SJSA1 (cell line): ENCODE measurements at regions not wholly inside any gene's neighbourhood (a gene's known extent, or its start where the extent isn't known, plus 50 kb on each side); places are given as distances from the start of the nearest gene placed in this dataset.
A peak's percentile ranks its signal among the peaks of the same experiment; 100 is the strongest.

ENCODE experiments used
- DNase-seq, 2 experiments: peaks; one replicate each; pipeline ENCODE4 v3.0.0-alpha.2; 2015 to 2020; ENCODE audit warnings: low spot score in 2 of 2, low read depth in 1 of 2
- H3K27ac ChIP-seq: fragments of 250-450 bp; sonication (Bioruptor Pico); 2 replicates; pipeline ENCODE4 v1.5.1; 2020; ENCODE audit warnings: mild to moderate bottlenecking, moderate library complexity
- H3K27me3 ChIP-seq: fragments of 250-450 bp; sonication (Bioruptor Pico); replicated peaks from 2 replicates; pipeline ENCODE4 v1.5.1; 2020; ENCODE audit warnings: mild to moderate bottlenecking, moderate library complexity
- H3K36me3 ChIP-seq: fragments of 250-450 bp; sonication (Bioruptor Pico); 2 replicates; pipeline ENCODE4 v1.5.1; 2020; ENCODE audit warnings: mild to moderate bottlenecking
- H3K4me1 ChIP-seq: fragments of 250-450 bp; sonication (Bioruptor Pico); replicated peaks from 2 replicates; pipeline ENCODE4 v1.6.1; 2021; ENCODE audit warnings: mild to moderate bottlenecking
- H3K4me3 ChIP-seq: fragments of 250-450 bp; sonication (Bioruptor Pico); 2 replicates; pipeline ENCODE4 v1.5.1; 2020; ENCODE audit warnings: mild to moderate bottlenecking
- H3K9me3 ChIP-seq: fragments of 250-450 bp; sonication (Bioruptor Pico); replicated peaks from 2 replicates; pipeline ENCODE4 v1.5.1; 2020; ENCODE audit warnings: mild to moderate bottlenecking

DNA sequence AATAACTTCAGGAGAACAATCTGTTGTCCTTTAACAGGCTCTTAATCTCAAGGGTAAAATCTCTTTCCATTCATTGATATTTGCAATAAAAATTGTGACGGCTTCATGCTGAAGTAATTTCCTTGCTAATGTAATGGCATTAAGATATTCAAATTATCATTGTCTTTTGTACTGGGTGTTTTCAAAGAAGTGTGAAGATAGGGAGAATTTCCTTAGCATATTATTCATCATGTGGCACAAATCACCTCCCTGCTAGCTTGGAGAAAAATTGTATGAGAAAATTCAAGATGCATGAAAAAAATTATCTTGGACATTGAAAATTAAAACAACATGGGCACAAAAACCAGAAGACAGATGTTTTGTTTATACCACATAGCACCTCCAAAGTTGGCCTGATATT is 63.6 kb upstream of the ARID2 start:
- Histone ChIP-seq H3K36me3 (no peaks in the 10 kb centered on the region), H3K27me3 (no peaks in the 10 kb centered on the region), H3K4me3 (no peak overlapping the region), H3K9me3 (no peaks in the 10 kb centered on the region), H3K4me1 (no peaks in the 10 kb centered on the region), H3K27ac (no peak overlapping the region)
- no peak for DNase-seq

DNA sequence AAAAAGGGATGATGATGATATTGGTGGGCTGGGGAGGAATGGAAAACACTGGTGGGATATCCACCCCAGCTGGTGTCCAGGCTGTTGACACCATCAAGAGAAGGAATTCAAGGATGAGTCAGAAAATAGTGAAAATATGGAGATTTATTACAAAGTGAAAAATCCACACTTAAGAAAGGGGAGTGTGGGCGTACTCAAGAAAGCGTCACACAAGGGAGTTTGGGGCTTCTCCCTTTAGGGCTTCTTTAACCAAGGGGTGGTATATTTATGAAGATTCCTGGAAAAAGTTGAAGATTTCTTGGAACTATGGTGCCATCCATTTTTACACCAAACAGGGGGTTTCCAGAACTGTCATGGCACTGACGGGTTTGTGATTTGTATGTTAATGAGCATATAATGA is 63.1 kb upstream of the ARID2 start:
- Histone ChIP-seq H3K36me3 (no peaks in the 10 kb centered on the region), H3K4me3 (no peak overlapping the region), H3K27me3 (no peaks in the 10 kb centered on the region), H3K27ac (no peak overlapping the region), H3K9me3 (no peaks in the 10 kb centered on the region), H3K4me1 (peaks cover 3% of the 10 kb centered on the region; the same call in 1 of the 2 replicates)
- no peak for DNase-seq

GRCh38 chr12:45666816-45667215 is 62.7 kb upstream of the ARID2 start:
- no peaks in the 10 kb centered on the region for H3K27me3 ChIP-seq
- H3K4me1 ChIP-seq = peaks cover 3% of the 10 kb centered on the region; the same call in 1 of the 2 replicates
- H3K36me3 ChIP-seq = no peaks in the 10 kb centered on the region
- H3K27ac ChIP-seq = no peak overlapping the region
- H3K4me3 ChIP-seq = no peak overlapping the region
- H3K9me3 ChIP-seq = no peaks in the 10 kb centered on the region
- DNase-seq = no peak

DNA sequence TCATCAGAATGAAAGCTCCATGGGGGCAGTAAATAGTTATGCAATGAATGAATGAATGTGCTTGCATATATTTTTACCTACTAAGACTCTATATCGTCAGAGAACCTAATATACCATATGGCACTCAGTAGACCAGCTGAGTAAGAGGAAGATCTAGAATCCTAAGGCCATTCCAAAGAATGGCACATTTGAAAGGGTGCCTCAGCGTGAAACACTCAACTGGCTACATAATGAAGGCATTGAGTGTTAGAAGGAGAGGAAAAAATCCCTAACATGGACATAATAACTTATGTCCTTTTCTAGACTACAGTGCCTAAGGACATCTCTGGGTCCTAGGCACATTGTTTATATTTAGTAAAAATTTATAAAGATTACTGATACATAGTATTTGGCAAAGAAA is 61.7 kb upstream of the ARID2 start:
- no peaks in the 10 kb centered on the region for H3K27me3 ChIP-seq
- no peaks in the 10 kb centered on the region for H3K9me3 ChIP-seq
- no peaks in the 10 kb centered on the region for H3K36me3 ChIP-seq
- peaks cover 3% of the 10 kb centered on the region; the same call in 1 of the 2 replicates for H3K4me1 ChIP-seq
- H3K27ac ChIP-seq = no peak overlapping the region
- no peak for DNase-seq
- H3K4me3 ChIP-seq = no peak overlapping the region

GRCh38 chr12:45668641-45669040 is 60.9 kb upstream of the ARID2 start:
- H3K36me3 ChIP-seq = no peaks in the 10 kb centered on the region
- peaks cover 3% of the 10 kb centered on the region; the same call in 1 of the 2 replicates for H3K4me1 ChIP-seq
- no peak overlapping the region for H3K27ac ChIP-seq
- no peaks in the 10 kb centered on the region for H3K27me3 ChIP-seq
- H3K4me3 ChIP-seq = no peak overlapping the region
- no peaks in the 10 kb centered on the region for H3K9me3 ChIP-seq
- no peak for DNase-seq

- H3K9me3 ChIP-seq = no peaks in the 10 kb centered on the region
- H3K36me3 ChIP-seq = no peaks in the 10 kb centered on the region
- no peak overlapping the region for H3K4me3 ChIP-seq
- DNase-seq = no peak
- peaks cover 3% of the 10 kb centered on the region; the same call in 1 of the 2 replicates for H3K4me1 ChIP-seq
- H3K27ac ChIP-seq = no peak overlapping the region
- no peaks in the 10 kb centered on the region for H3K27me3 ChIP-seq
Observed at GRCh38 chr12:45669093-45669492, 60.4 kb upstream of the ARID2 start.

DNA sequence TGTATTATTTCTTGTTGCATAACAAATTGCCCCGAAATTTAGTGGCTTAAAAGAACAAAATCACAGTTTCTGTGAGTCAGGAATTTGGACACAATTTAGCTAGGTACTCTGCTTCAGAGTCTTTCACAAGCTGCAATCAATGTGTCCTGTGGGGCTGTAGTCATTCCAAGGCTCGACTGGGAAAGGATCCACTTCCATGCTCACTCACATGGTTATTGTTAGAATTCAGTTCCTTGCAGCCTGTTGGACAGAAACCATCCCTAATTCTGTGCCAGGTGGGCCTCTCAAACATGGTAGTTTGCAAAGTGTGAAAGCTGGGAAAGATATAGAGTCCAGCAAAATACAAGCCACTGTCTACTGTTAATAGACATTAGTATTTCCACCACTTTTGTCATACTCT is 59.7 kb upstream of the ARID2 start:
- Histone ChIP-seq H3K9me3 (no peaks in the 10 kb centered on the region), H3K27ac (no peak overlapping the region), H3K27me3 (no peaks in the 10 kb centered on the region), H3K4me1 (peaks cover 10% of the 10 kb centered on the region), H3K36me3 (no peaks in the 10 kb centered on the region), H3K4me3 (no peak overlapping the region)
- DNase-seq = no peak

DNA sequence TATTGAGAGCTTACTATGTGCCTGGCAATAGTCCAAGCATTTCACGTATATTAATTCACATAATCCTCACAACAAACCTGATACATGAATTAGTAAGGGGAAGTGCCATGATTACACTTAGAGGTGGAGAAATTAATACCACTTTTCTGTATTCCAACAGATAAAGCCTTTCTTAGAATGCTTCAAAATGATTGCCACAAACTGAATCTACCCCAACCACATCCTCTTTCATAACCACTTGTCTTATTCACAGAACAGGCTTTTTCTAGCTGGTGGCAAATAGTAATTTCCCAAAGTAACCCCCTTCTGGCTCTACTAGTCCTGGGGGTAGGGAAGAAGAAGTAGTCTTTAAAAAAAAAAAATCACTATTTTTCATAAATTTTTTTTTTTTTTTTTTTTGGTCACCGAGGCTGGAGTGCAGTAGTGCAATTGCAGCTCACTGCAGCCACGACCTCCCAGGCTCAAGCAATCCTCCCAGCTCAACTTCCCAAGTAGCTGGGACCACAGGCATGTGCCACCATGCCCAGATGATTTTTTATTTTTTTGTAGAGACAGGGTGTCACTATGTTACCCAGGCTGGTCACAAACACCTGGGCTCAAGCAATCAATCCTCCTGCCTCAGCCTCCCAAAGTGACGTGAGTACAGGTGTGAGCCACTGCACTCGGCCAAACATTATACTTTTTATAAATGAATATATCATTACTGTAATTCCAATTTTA is 59.0 kb upstream of the ARID2 start:
- H3K27ac ChIP-seq = no peak overlapping the region
- DNase-seq = no peak
- no peaks in the 10 kb centered on the region for H3K36me3 ChIP-seq
- H3K4me3 ChIP-seq = no peak overlapping the region
- no peaks in the 10 kb centered on the region for H3K27me3 ChIP-seq
- H3K4me1 ChIP-seq = peaks cover 15% of the 10 kb centered on the region
- no peaks in the 10 kb centered on the region for H3K9me3 ChIP-seq

GRCh38 chr12:45671254-45671653 is 58.3 kb upstream of the ARID2 start:
- no peaks in the 10 kb centered on the region for H3K9me3 ChIP-seq
- H3K27ac ChIP-seq = no peak overlapping the region
- DNase-seq = no peak

DNA sequence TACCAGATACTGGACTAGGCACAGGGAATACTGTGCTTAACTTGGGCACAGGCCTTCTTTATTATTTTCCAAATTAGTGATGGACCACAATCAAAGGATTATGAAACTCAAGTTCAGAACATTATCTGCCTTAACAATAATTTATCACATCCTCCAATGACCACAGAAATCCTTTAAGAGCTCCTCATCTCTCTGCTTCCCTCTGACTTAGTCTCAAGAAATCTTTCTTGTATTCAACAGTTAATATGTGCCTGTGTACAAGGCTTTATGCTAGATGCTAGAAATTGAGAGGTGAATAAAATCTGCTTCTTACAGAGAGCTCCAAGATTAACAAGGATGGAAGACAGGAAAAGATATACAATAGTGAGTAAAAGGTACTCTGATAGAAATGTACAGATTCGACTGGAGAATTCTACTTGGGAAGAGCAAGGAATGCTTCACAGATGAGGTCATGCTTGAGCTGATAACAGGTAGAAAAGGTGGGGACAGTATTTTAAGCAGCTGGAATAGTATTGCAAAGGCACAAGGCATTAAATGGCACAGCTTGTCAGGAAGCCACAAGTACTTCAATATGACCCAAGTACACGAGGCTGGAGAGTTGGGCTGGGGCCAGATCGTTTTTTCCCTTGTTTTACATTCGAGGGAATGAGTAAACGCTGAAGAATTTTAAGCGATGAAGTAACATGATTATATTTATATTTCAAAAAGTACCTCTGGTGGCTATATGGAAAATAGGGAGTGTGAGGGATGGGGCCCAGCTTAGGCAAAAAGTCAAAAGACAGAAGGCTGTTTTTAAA is 55.1 kb upstream of the ARID2 start:
- H3K27ac ChIP-seq = no peak overlapping the region
- DNase-seq = peak; percentile 35 to 57

More at GRCh38 chr12:45671254-45671653, 58.3 kb upstream of the ARID2 start:
- H3K36me3 ChIP-seq = no peaks in the 10 kb centered on the region
- no peaks in the 10 kb centered on the region for H3K27me3 ChIP-seq
- no peak overlapping the region for H3K4me3 ChIP-seq
- H3K4me1 ChIP-seq = peaks cover 15% of the 10 kb centered on the region

GRCh38 chr12:45675534-45675933 is 54.0 kb upstream of the ARID2 start:
- no peak overlapping the region for H3K4me3 ChIP-seq
- H3K36me3 ChIP-seq = no peaks in the 10 kb centered on the region
- H3K9me3 ChIP-seq = no peaks in the 10 kb centered on the region
- peaks cover 15% of the 10 kb centered on the region for H3K4me1 ChIP-seq
- no peak overlapping the region for H3K27ac ChIP-seq
- H3K27me3 ChIP-seq = no peaks in the 10 kb centered on the region
- DNase-seq = no peak

More for the DNA sequence above, 55.1 kb upstream of the ARID2 start:
- no peaks in the 10 kb centered on the region for H3K27me3 ChIP-seq
- H3K9me3 ChIP-seq = no peaks in the 10 kb centered on the region
- peaks cover 15% of the 10 kb centered on the region for H3K4me1 ChIP-seq
- H3K4me3 ChIP-seq = no peak overlapping the region
- no peaks in the 10 kb centered on the region for H3K36me3 ChIP-seq
